Breast epithelium (tissue), 3 donors: ENCODE measurements at regions not wholly inside any gene's neighbourhood (a gene's known extent, or its start where the extent isn't known, plus 50 kb on each side); places are given as distances from the start of the nearest gene placed in this dataset.

ENCODE experiments used
- CTCF ChIP-seq, 3 donors: fragments of 450-650 bp; IDR thresholded peaks; one replicate each; pipeline ENCODE4 v1.5.1; 2016 to 2017; ENCODE audit warnings: antibody characterized with exemption in 3 of 3, mild to moderate bottlenecking in 3 of 3, moderate library complexity in 3 of 3
- POLR2A ChIP-seq: fragments of 450-650 bp; IDR thresholded peaks from one replicate; pipeline ENCODE4 v1.6.1; 2016; ENCODE audit warnings: antibody characterized with exemption, mild to moderate bottlenecking, moderate library complexity
- POLR2AphosphoS5 ChIP-seq, 3 donors: sonication (generic); formaldehyde crosslinking; IDR thresholded peaks; one replicate each; pipeline ENCODE4 v1.6.1; 2017; ENCODE audit warnings: antibody characterized with exemption in 3 of 3

GRCh38 chr11:39990421-39990831 is 1469.0 kb downstream of the LRRC4C start:
- no peak for TF ChIP-seq CTCF (IDR thresholded peaks at IDR 0.05)
- TF ChIP-seq POLR2A, result no peak
- no peak for TF ChIP-seq POLR2AphosphoS5 (IDR thresholded peaks at IDR 0.05)
